ENCODE measurements at regions not wholly inside any gene's neighbourhood (a gene's known extent, or its start where the extent isn't known, plus 50 kb on each side); places are given as distances from the start of the nearest gene placed in this dataset.

DNA sequence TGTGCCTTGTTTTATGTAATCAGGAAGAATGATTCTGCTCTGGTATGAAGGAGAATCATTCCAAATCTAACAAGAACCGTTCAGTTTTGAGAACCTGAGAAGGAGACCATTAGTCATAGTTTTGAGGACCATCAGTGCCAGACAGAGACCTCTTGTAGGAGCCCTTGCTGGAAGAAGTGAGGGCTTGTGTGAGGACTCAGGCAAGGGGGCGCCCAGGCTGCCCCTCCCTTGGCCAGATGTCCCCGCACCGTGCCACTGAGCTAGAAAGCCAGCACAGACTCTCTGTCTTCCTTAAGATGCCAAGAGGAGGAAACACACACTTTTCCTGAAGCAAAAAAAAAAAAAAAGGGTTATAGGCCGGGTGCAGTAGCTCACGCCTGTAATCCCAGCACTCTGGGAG, 55.7 kb upstream of the SLC39A10 start (continued):
- TF ChIP-seq SRF (IDR thresholded peaks at IDR 0.05; ENCODE audit: low read depth) (no peak), CBX3 (IDR thresholded peaks at IDR 0.05; ENCODE audit: low read depth) (no peak), ZNF274 (IDR thresholded peaks at IDR 0.05; ENCODE audit: low read depth, low read length) (no peak), SP1 (IDR thresholded peaks at IDR 0.05; ENCODE audit: low read depth) (no peak), ZFX (IDR thresholded peaks at IDR 0.05) (no peak), SIN3A (IDR thresholded peaks at IDR 0.05; ENCODE audit: low read depth) (no peak), EGR1 (IDR thresholded peaks at IDR 0.05; ENCODE audit: low read depth) (no peak), FOSL1 (IDR thresholded peaks at IDR 0.05; ENCODE audit: low read depth) (no peak)
- TF ChIP-seq, protein P1, sequence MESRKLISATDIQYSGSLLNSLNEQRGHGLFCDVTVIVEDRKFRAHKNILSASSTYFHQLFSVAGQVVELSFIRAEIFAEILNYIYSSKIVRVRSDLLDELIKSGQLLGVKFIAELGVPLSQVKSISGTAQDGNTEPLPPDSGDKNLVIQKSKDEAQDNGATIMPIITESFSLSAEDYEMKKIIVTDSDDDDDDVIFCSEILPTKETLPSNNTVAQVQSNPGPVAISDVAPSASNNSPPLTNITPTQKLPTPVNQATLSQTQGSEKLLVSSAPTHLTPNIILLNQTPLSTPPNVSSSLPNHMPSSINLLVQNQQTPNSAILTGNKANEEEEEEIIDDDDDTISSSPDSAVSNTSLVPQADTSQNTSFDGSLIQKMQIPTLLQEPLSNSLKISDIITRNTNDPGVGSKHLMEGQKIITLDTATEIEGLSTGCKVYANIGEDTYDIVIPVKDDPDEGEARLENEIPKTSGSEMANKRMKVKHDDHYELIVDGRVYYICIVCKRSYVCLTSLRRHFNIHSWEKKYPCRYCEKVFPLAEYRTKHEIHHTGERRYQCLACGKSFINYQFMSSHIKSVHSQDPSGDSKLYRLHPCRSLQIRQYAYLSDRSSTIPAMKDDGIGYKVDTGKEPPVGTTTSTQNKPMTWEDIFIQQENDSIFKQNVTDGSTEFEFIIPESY (IDR thresholded peaks at IDR 0.05; ENCODE audit: extremely low read depth, insufficient replicate concordance, low read length): no peak
- TF ChIP-seq, protein P2, sequence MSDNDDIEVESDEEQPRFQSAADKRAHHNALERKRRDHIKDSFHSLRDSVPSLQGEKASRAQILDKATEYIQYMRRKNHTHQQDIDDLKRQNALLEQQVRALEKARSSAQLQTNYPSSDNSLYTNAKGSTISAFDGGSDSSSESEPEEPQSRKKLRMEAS (IDR thresholded peaks at IDR 0.05): no peak

DNA sequence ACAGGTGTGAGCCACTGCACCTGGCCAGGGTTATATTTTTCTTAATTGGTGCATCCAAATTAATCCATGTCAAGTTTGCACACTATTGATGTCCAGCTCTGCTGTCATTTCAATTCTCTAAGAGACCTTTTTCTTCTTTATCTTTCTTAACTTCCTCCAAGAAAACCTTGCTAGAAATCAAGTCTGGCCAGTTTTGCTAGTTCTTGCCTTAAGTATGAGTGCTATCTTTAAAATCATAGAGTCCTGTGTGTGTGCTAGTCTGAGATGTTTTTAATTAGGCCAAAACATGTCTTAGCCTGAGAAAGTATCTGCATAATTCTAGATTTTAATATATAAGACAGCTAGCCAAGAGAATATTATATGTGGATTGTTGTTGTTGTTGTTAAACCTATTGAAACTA, 56.2 kb upstream of the SLC39A10 start:
- POLR2A ChIA-PET: no interaction called here
- no peak overlapping the region for H3K4me2 ChIP-seq (ENCODE audit: low read length)
- H3K9ac ChIP-seq (ENCODE audit: low read length): no peak overlapping the region
- H3K9me3 ChIP-seq (ENCODE audit: control insufficient read depth in 1 of 2, insufficient read depth in 1 of 2, low read depth in 1 of 2, low read length in 2 of 2): no peaks in the 10 kb centered on the region
- no peak overlapping the region for H3K27ac ChIP-seq (ENCODE audit: low read depth, low read length)
- RAD21 ChIA-PET (ENCODE audit: low non-redundant PET in 1 of 2, low total read pairs in 2 of 2, uncharacterized antibody in 2 of 2, unreplicated experiment in 2 of 2): no interaction called here
- H3K4me3 ChIP-seq (replicated peaks in 1 of 2; ENCODE audit: low read depth in 1 of 2, low read length in 2 of 2): no peak overlapping the region
- CTCF ChIA-PET: no interaction called here
- intact Hi-C loops (cut with micrococcal nuclease): no loop called here
- BruUV-seq (replicated peaks): no TSS peak
- ATAC-seq (no peak), DNase-seq (ENCODE audit: low read depth, low spot score) (no peak)
- no peak for TF ChIP-seq POLR2A (IDR thresholded peaks at IDR 0.05; ENCODE audit: borderline replicate concordance, extremely low read depth, insufficient read depth, insufficient read length)
- no peak for TF ChIP-seq TCF7L2 (IDR thresholded peaks at IDR 0.05; ENCODE audit: borderline replicate concordance, extremely low read depth, insufficient read depth, insufficient read length)
- TF ChIP-seq POLR2AphosphoS5 (IDR thresholded peaks at IDR 0.05; ENCODE audit: low read depth, low read length): no peak
- no peaks in the 10 kb centered on the region for H3K27me3 ChIP-seq (ENCODE audit: insufficient read depth, low read length)
- no peaks in the 10 kb centered on the region for H3K4me1 ChIP-seq (ENCODE audit: control insufficient read depth in 1 of 2, insufficient read depth in 2 of 2, low read length in 2 of 2)
- no peaks in the 10 kb centered on the region for H3K79me2 ChIP-seq (ENCODE audit: insufficient read depth, low read length)
- H4K20me1 ChIP-seq (ENCODE audit: insufficient read depth): no peaks in the 10 kb centered on the region
- no peak overlapping the region for H2AFZ ChIP-seq (ENCODE audit: low read depth, low read length, poor library complexity, severe bottlenecking)
- H3K36me3 ChIP-seq (ENCODE audit: control insufficient read depth in 1 of 2, insufficient read depth in 2 of 2, low read length in 2 of 2): no peaks in the 10 kb centered on the region
- H3K9me2 ChIP-seq (ENCODE audit: insufficient read depth): no peaks in the 10 kb centered on the region

Measured in HCT116 (cell line).